Prostate gland (tissue), 2 donors: ENCODE measurements at regions not wholly inside any gene's neighbourhood (a gene's known extent, or its start where the extent isn't known, plus 50 kb on each side); places are given as distances from the start of the nearest gene placed in this dataset.
"Not testable (repeated sequence)": the region's sequence is repeated elsewhere in the genome, so short reads cannot be mapped to it uniquely, and the experiment has no call there.

Source experiments
- CTCF ChIP-seq, 4 experiments: fragments of 200-600 bp in 2 of 4; fragments of 450-650 bp in 2 of 4; sonication (generic) in 2 of 4; IDR thresholded peaks; 1 replicate in 3 of 4; 2 replicates in 1 of 4; pipeline ENCODE4 v1.5.1; 2016 to 2019; ENCODE audit warnings: antibody characterized with exemption in 4 of 4, mild to moderate bottlenecking in 2 of 4, moderate library complexity in 2 of 4
- POLR2AphosphoS5 ChIP-seq: sonication (generic); formaldehyde crosslinking; IDR thresholded peaks from one replicate; pipeline ENCODE4 v1.6.1; 2017; ENCODE audit warnings: antibody characterized with exemption

GRCh38 chr1:149356152-149356551 is 118.7 kb upstream of the NBPF19 start:
- not testable (repeated sequence) for TF ChIP-seq CTCF (IDR thresholded peaks at IDR 0.05); POLR2AphosphoS5
